HepG2 (cell line): ENCODE measurements at regions not wholly inside any gene's neighbourhood (a gene's known extent, or its start where the extent isn't known, plus 50 kb on each side); places are given as distances from the start of the nearest gene placed in this dataset.

Experiments
- ATAC-seq: fragments of 200-7000 bp; cut with Tn5 transposase; 3 replicates; pipeline ENCODE4 v1.9.1; 2020; ENCODE audit warnings: mild to moderate bottlenecking, moderate library complexity
- BruUV-seq: library from RNA; stranded (reverse); fragments of 400-500 nt; replicated peaks from 2 replicates; lab custom pipeline; 2021; lab: Mats Ljungman, UMichigan
- CTCF ChIA-PET: fragments of 300-600 bp; formaldehyde crosslinking; extraction: SDS; loops from one replicate; lab custom pipeline; 2021; ENCODE audit warnings: low total read pairs, inconsistent platforms, low intra/inter-chr PET ratio; lab: Yijun Ruan, JAX
- POLR2A ChIA-PET: fragments of 350-600 bp; sonication (Branson Sonifier 250); formaldehyde crosslinking; loops from one replicate; lab custom pipeline; 2020; ENCODE audit warnings: antibody characterized with exemption, inconsistent platforms; lab: Yijun Ruan, JAX
- DNase-seq: peaks from one replicate; pipeline ENCODE4 v3.0.0-alpha.2; 2015; ENCODE audit warnings: low spot score
- FAIRE-seq: peaks from 3 replicates; lab custom pipeline; 2011; peaks lifted over from hg19 to GRCh38; lab: Jason Lieb, UNC
- H2AFZ ChIP-seq: one replicate; pipeline ENCODE4 v1.6.1; 2011; ENCODE audit warnings: low read length, inconsistent platforms
- H3K27ac ChIP-seq: fragments of 300-600 bp; 3 replicates; pipeline ENCODE4 v1.8.0; 2011; ENCODE audit warnings: mixed run types, mild to moderate bottlenecking, mixed read lengths, low read length, inconsistent platforms; ENCODE audit not compliant: insufficient read depth; ENCODE audit errors: extremely low read length
- H3K27me3 ChIP-seq, 2 experiments: fragments of 200-600 bp in 1 of 2; 2 replicates in 1 of 2; 3 replicates in 1 of 2; pipeline versions ENCODE4 v1.6.0 to v1.8.0; 2011; ENCODE audit warnings: low read length in 2 of 2, mild to moderate bottlenecking in 2 of 2, moderate library complexity in 2 of 2, inconsistent platforms in 1 of 2; ENCODE audit not compliant: insufficient read depth in 2 of 2, control insufficient read depth in 1 of 2
- H3K36me3 ChIP-seq, 2 experiments: fragments of 200-600 bp in 1 of 2; replicated peaks in 1 of 2; 2 replicates in 1 of 2; 3 replicates in 1 of 2; pipeline versions ENCODE4 v1.5.1 to v1.8.0; 2011; ENCODE audit warnings: low read length in 2 of 2, inconsistent platforms in 1 of 2; ENCODE audit not compliant: insufficient read depth in 2 of 2, control insufficient read depth in 1 of 2
- H3K4me1 ChIP-seq: 2 replicates; pipeline ENCODE4 v1.5.1; 2012; ENCODE audit warnings: low read length, inconsistent platforms; ENCODE audit not compliant: insufficient read depth
- H3K4me2 ChIP-seq: 2 replicates; pipeline ENCODE4 v1.6.0; 2011; ENCODE audit warnings: low read depth, low read length, inconsistent platforms
- H3K4me3 ChIP-seq, 3 experiments: fragments of 200-600 bp in 1 of 3; sonication (generic), shearing (Covaris generic) in 1 of 3; replicated peaks in 1 of 3; 2 replicates each; pipeline ENCODE4 v1.5.1; 2011 to 2016; ENCODE audit warnings: low read length in 3 of 3, inconsistent platforms in 2 of 3, low read depth in 2 of 3, mild to moderate bottlenecking in 2 of 3, control low read depth in 1 of 3, mixed read lengths in 1 of 3; ENCODE audit not compliant: insufficient read depth in 1 of 3
- H3K79me2 ChIP-seq: one replicate; pipeline ENCODE4 v1.6.1; 2011; ENCODE audit warnings: low read length, inconsistent platforms; ENCODE audit not compliant: insufficient read depth
- H3K9ac ChIP-seq: 2 replicates; pipeline ENCODE4 v1.6.0; 2011; ENCODE audit warnings: mild to moderate bottlenecking, low read depth, low read length, inconsistent platforms; ENCODE audit not compliant: insufficient read depth
- H3K9me3 ChIP-seq: 2 replicates; pipeline ENCODE4 v1.5.1; 2012; ENCODE audit warnings: mild to moderate bottlenecking, low read length
- H4K20me1 ChIP-seq: 2 replicates; pipeline ENCODE4 v1.6.0; 2011; ENCODE audit warnings: inconsistent platforms, mild to moderate bottlenecking, low read length, moderate library complexity; ENCODE audit not compliant: insufficient read depth
- HHEX ChIP-seq: IDR thresholded peaks from 2 replicates; pipeline ENCODE4 v1.6.1; 2016; ENCODE audit warnings: control low read depth
- KDM3A ChIP-seq: IDR thresholded peaks from 2 replicates; pipeline ENCODE4 v1.6.1; 2018; ENCODE audit warnings: low read depth, missing compliant biosample characterization
- KDM6A ChIP-seq: IDR thresholded peaks from 2 replicates; pipeline ENCODE4 v1.6.1; 2016; ENCODE audit warnings: low read depth
- LCORL ChIP-seq, 2 experiments: fragments of 450-650 bp in 1 of 2; sonication (generic) in 1 of 2; formaldehyde crosslinking in 1 of 2; IDR thresholded peaks; 2 replicates each; pipeline versions ENCODE4 v1.5.0 to v1.6.1; 2017 to 2020; ENCODE audit warnings: antibody characterized with exemption in 1 of 2, missing genetic modification reagents in 1 of 2
- NFIC ChIP-seq: IDR thresholded peaks from 2 replicates; pipeline ENCODE4 v1.6.1; 2012; ENCODE audit warnings: mild to moderate bottlenecking, low read length, inconsistent platforms
- POLR2AphosphoS2 ChIP-seq: IDR thresholded peaks from 2 replicates; pipeline ENCODE4 v1.6.1; 2011; ENCODE audit warnings: low read depth, low read length, improper control_type of control experiment
- RARA ChIP-seq: IDR thresholded peaks from 2 replicates; pipeline ENCODE4 v1.6.1; 2016; ENCODE audit warnings: missing genetic modification reagents, missing compliant biosample characterization
- SMYD3 ChIP-seq: sonication (generic); formaldehyde crosslinking; IDR thresholded peaks from 2 replicates; pipeline ENCODE4 v1.8.1; 2023; ENCODE audit warnings: mild to moderate bottlenecking, missing genetic modification reagents
- SNAI1 ChIP-seq: sonication (generic); formaldehyde crosslinking; IDR thresholded peaks from 2 replicates; pipeline ENCODE4 v1.5.0; 2020; ENCODE audit warnings: mild to moderate bottlenecking, missing genetic modification reagents, borderline replicate concordance
- THYN1 ChIP-seq: sonication (generic); formaldehyde crosslinking; IDR thresholded peaks from 2 replicates; pipeline ENCODE4 v1.8.1; 2023; ENCODE audit warnings: low read depth, mild to moderate bottlenecking, moderate library complexity, missing genetic modification reagents, borderline replicate concordance
- XBP1 ChIP-seq: sonication (generic); formaldehyde crosslinking; IDR thresholded peaks from 2 replicates; pipeline ENCODE4 v1.5.0; 2020; ENCODE audit warnings: missing genetic modification reagents
- ZNF235 ChIP-seq: sonication (generic); formaldehyde crosslinking; IDR thresholded peaks from 2 replicates; pipeline ENCODE4 v1.8.1; 2023; ENCODE audit warnings: mild to moderate bottlenecking, missing genetic modification reagents, borderline replicate concordance
- ZNF44 ChIP-seq: sonication (generic); formaldehyde crosslinking; IDR thresholded peaks from 2 replicates; pipeline ENCODE4 v1.5.1; 2020; ENCODE audit warnings: mild to moderate bottlenecking, missing genetic modification reagents
- ZNF614 ChIP-seq: IDR thresholded peaks from 2 replicates; pipeline ENCODE4 v1.6.1; 2018; ENCODE audit warnings: missing biosample characterization, missing genetic modification reagents, inconsistent platforms, borderline replicate concordance
- ZNF652 ChIP-seq: IDR thresholded peaks from 2 replicates; pipeline ENCODE4 v1.6.1; 2016; ENCODE audit warnings: low read depth, borderline replicate concordance
- WGBS: methylation state at CpG from one replicate; pipeline ENCODE4 v1.1.6; 2017; ENCODE audit warnings: low lambda C conversion rate; 5-methylcytosine and 5-hydroxymethylcytosine counted together
- in situ Hi-C: cut with HindIII; loops from 2 replicates; pipeline ENCODE4 v1.10.0; 2017; ENCODE audit warnings: low pct_unique_long_range_greater_than_20kb; ENCODE audit not compliant: extremely low pct_ligation_motif_present
- intact Hi-C: fragments of 100-400 bp; cut with micrococcal nuclease; formaldehyde crosslinking; loops from one replicate; pipeline ENCODE4 v1.10.0; 2022; ENCODE audit not compliant: unreplicated experiment
- TF ChIP-seq, protein P1 (sequence below): sonication (generic); formaldehyde crosslinking; IDR thresholded peaks from 2 replicates; pipeline ENCODE4 v1.8.0; 2022; ENCODE audit warnings: mild to moderate bottlenecking, missing genetic modification reagents, moderate library complexity
- TF ChIP-seq, protein P2 (sequence below): IDR thresholded peaks from 2 replicates; pipeline ENCODE4 v1.6.1; 2016; ENCODE audit warnings: missing genetic modification reagents, missing compliant biosample characterization
- TF ChIP-seq, protein P3 (sequence below): sonication (generic); formaldehyde crosslinking; IDR thresholded peaks from 2 replicates; pipeline ENCODE4 v1.5.0; 2020; ENCODE audit warnings: mild to moderate bottlenecking, missing genetic modification reagents

- WGBS = 61% methylated on average over 31 of the region's 31 CpGs
- Histone ChIP-seq H3K9ac (no peak overlapping the region), H3K9me3 (no peaks in the 10 kb centered on the region), H3K27me3 (peaks cover 1 to 22% of the 10 kb centered on the region in 2 experiments; a peak in 1 of 5 replicates), H4K20me1 (0 out of 2 replicates have a peak, but pooled peaks cover 3% of the 10 kb centered on the region), H3K4me1 (no peaks in the 10 kb centered on the region), H3K27ac (no peak overlapping the region), H2AFZ (no peak overlapping the region), H3K4me2 (no peak overlapping the region), H3K4me3 (no peak overlapping the region), H3K79me2 (no peaks in the 10 kb centered on the region), H3K36me3 (no peaks in the 10 kb centered on the region)
- no peak for TF ChIP-seq XBP1 (CRISPR knock-in tag)
- TF ChIP-seq LCORL (IDR thresholded peaks at IDR 0.05) = no peak
- no peak for TF ChIP-seq LCORL (CRISPR knock-in tag; IDR thresholded peaks at IDR 0.05)
- TF ChIP-seq KDM3A = no peak
- no peak for TF ChIP-seq ZNF614 (CRISPR knock-in tag)
- no peak for TF ChIP-seq ZNF652 (CRISPR knock-in tag)
- TF ChIP-seq HHEX = no peak
- TF ChIP-seq RARA (CRISPR knock-in tag) = no peak
- TF ChIP-seq SMYD3 (CRISPR knock-in tag) = no peak
- TF ChIP-seq, protein P1, sequence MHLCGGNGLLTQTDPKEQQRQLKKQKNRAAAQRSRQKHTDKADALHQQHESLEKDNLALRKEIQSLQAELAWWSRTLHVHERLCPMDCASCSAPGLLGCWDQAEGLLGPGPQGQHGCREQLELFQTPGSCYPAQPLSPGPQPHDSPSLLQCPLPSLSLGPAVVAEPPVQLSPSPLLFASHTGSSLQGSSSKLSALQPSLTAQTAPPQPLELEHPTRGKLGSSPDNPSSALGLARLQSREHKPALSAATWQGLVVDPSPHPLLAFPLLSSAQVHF (CRISPR knock-in tag) = no peak
- no peak for TF ChIP-seq KDM6A (CRISPR knock-in tag)
- TF ChIP-seq, protein P2, sequence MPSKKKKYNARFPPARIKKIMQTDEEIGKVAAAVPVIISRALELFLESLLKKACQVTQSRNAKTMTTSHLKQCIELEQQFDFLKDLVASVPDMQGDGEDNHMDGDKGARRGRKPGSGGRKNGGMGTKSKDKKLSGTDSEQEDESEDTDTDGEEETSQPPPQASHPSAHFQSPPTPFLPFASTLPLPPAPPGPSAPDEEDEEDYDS (CRISPR knock-in tag) = no peak
- TF ChIP-seq SNAI1 (CRISPR knock-in tag) = no peak
- TF ChIP-seq THYN1 (CRISPR knock-in tag) = no peak
- TF ChIP-seq NFIC = no peak
- TF ChIP-seq ZNF44 (CRISPR knock-in tag) = no peak
- TF ChIP-seq POLR2AphosphoS2 = no peak
- no peak for TF ChIP-seq ZNF235 (CRISPR knock-in tag)
- TF ChIP-seq, protein P3, sequence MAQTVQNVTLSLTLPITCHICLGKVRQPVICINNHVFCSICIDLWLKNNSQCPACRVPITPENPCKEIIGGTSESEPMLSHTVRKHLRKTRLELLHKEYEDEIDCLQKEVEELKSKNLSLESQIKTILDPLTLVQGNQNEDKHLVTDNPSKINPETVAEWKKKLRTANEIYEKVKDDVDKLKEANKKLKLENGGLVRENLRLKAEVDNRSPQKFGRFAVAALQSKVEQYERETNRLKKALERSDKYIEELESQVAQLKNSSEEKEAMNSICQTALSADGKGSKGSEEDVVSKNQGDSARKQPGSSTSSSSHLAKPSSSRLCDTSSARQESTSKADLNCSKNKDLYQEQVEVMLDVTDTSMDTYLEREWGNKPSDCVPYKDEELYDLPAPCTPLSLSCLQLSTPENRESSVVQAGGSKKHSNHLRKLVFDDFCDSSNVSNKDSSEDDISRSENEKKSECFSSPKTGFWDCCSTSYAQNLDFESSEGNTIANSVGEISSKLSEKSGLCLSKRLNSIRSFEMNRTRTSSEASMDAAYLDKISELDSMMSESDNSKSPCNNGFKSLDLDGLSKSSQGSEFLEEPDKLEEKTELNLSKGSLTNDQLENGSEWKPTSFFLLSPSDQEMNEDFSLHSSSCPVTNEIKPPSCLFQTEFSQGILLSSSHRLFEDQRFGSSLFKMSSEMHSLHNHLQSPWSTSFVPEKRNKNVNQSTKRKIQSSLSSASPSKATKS = no peak
- ChIA-PET POLR2A (no interaction called here), CTCF (no interaction called here)
- intact Hi-C loops = no loop called here
- in situ Hi-C loops = loop anchor here (10.0 kb wide), 1 partner anchor 168 kb away; no protein-coding TSS in a partner anchor
- ATAC-seq (no peak), FAIRE-seq (no peak), DNase-seq (no peak)
- no TSS peak for BruUV-seq
Observed at GRCh38 chr9:126057121-126057825, 269.4 kb upstream of the MVB12B start.
